ENCODE measurements at regions not wholly inside any gene's neighbourhood (a gene's known extent, or its start where the extent isn't known, plus 50 kb on each side); places are given as distances from the start of the nearest gene placed in this dataset.
"Not testable (repeated sequence)": the region's sequence is repeated elsewhere in the genome, so short reads cannot be mapped to it uniquely, and the experiment has no call there.

GRCh38 chr2:48233005-48233404 lies 81.5 kb upstream of the FOXN2 start:
- H3K27me3 ChIP-seq (ENCODE audit: insufficient read depth, low read length): no peaks in the 10 kb centered on the region
- no peaks in the 10 kb centered on the region for H3K9me3 ChIP-seq (ENCODE audit: low read length)

GRCh38 chr2:48233824-48234223 lies 80.7 kb upstream of the FOXN2 start:
- not testable (repeated sequence) for H2AFZ ChIP-seq (ENCODE audit: low read depth, low read length); H3K4me3 ChIP-seq (ENCODE audit: low read length); H3K36me3 ChIP-seq (ENCODE audit: insufficient read depth, low read length)

More at GRCh38 chr2:48233005-48233404, 81.5 kb upstream of the FOXN2 start:
- Histone ChIP-seq H2AFZ (ENCODE audit: low read depth, low read length) (no peak overlapping the region), H3K36me3 (ENCODE audit: insufficient read depth, low read length) (no peaks in the 10 kb centered on the region), H3K4me1 (ENCODE audit: insufficient read depth, low read length) (no peaks in the 10 kb centered on the region), H3K4me3 (ENCODE audit: low read length) (no peak overlapping the region)

GRCh38 chr2:48235076-48235475 lies 79.4 kb upstream of the FOXN2 start:
- Histone ChIP-seq H3K27me3 (ENCODE audit: insufficient read depth, low read length) (no peaks in the 10 kb centered on the region), H2AFZ (ENCODE audit: low read depth, low read length) (peak overlapping the region; percentile 10), H3K9me3 (ENCODE audit: low read length) (no peaks in the 10 kb centered on the region), H3K36me3 (ENCODE audit: insufficient read depth, low read length) (no peaks in the 10 kb centered on the region), H3K4me3 (ENCODE audit: low read length) (no peak overlapping the region), H3K4me1 (ENCODE audit: insufficient read depth, low read length) (no peaks in the 10 kb centered on the region)

More at GRCh38 chr2:48233824-48234223, 80.7 kb upstream of the FOXN2 start:
- H3K27me3 ChIP-seq (ENCODE audit: insufficient read depth, low read length); H3K9me3 ChIP-seq (ENCODE audit: low read length); H3K4me1 ChIP-seq (ENCODE audit: insufficient read depth, low read length): not testable (repeated sequence)

- Histone ChIP-seq H3K4me3 (ENCODE audit: low read length) (no peak overlapping the region), H3K9me3 (ENCODE audit: low read length) (no peaks in the 10 kb centered on the region), H3K4me1 (ENCODE audit: insufficient read depth, low read length) (no peaks in the 10 kb centered on the region)
Observed at GRCh38 chr2:48238381-48238780, 76.1 kb upstream of the FOXN2 start.

GRCh38 chr2:48240912-48241311 lies 73.6 kb upstream of the FOXN2 start:
- H3K9me3 ChIP-seq (ENCODE audit: low read length): no peaks in the 10 kb centered on the region
- no peak overlapping the region for H3K4me3 ChIP-seq (ENCODE audit: low read length)
- no peaks in the 10 kb centered on the region for H3K27me3 ChIP-seq (ENCODE audit: insufficient read depth, low read length)
- no peaks in the 10 kb centered on the region for H3K4me1 ChIP-seq (ENCODE audit: insufficient read depth, low read length)
- no peaks in the 10 kb centered on the region for H3K36me3 ChIP-seq (ENCODE audit: insufficient read depth, low read length)
- H2AFZ ChIP-seq (ENCODE audit: low read depth, low read length): no peak overlapping the region

More at GRCh38 chr2:48238381-48238780, 76.1 kb upstream of the FOXN2 start:
- H3K27me3 ChIP-seq (ENCODE audit: insufficient read depth, low read length): no peaks in the 10 kb centered on the region
- H2AFZ ChIP-seq (ENCODE audit: low read depth, low read length): no peak overlapping the region
- no peaks in the 10 kb centered on the region for H3K36me3 ChIP-seq (ENCODE audit: insufficient read depth, low read length)

- Histone ChIP-seq H3K27me3 (ENCODE audit: insufficient read depth, low read length) (no peaks in the 10 kb centered on the region), H3K4me1 (ENCODE audit: insufficient read depth, low read length) (peaks cover 6% of the 10 kb centered on the region), H3K9me3 (ENCODE audit: low read length) (no peaks in the 10 kb centered on the region), H3K36me3 (ENCODE audit: insufficient read depth, low read length) (no peaks in the 10 kb centered on the region), H3K4me3 (ENCODE audit: low read length) (no peak overlapping the region), H2AFZ (ENCODE audit: low read depth, low read length) (no peak overlapping the region)
Observed at GRCh38 chr2:48247206-48247605, 67.3 kb upstream of the FOXN2 start.

- no peak overlapping the region for H3K4me3 ChIP-seq (ENCODE audit: low read length)
- H3K4me1 ChIP-seq (ENCODE audit: insufficient read depth, low read length): peaks cover 6% of the 10 kb centered on the region
- no peaks in the 10 kb centered on the region for H3K27me3 ChIP-seq (ENCODE audit: insufficient read depth, low read length)
- no peaks in the 10 kb centered on the region for H3K9me3 ChIP-seq (ENCODE audit: low read length)
- no peak overlapping the region for H2AFZ ChIP-seq (ENCODE audit: low read depth, low read length)
- no peaks in the 10 kb centered on the region for H3K36me3 ChIP-seq (ENCODE audit: insufficient read depth, low read length)
Observed at GRCh38 chr2:48248251-48248933, 66.1 kb upstream of the FOXN2 start.

- H3K9me3 ChIP-seq (ENCODE audit: low read length): no peaks in the 10 kb centered on the region
- no peak overlapping the region for H3K4me3 ChIP-seq (ENCODE audit: low read length)
- no peak overlapping the region for H2AFZ ChIP-seq (ENCODE audit: low read depth, low read length)
- H3K4me1 ChIP-seq (ENCODE audit: insufficient read depth, low read length): peaks cover 6% of the 10 kb centered on the region
- no peaks in the 10 kb centered on the region for H3K27me3 ChIP-seq (ENCODE audit: insufficient read depth, low read length)
- H3K36me3 ChIP-seq (ENCODE audit: insufficient read depth, low read length): no peaks in the 10 kb centered on the region
Observed at GRCh38 chr2:48249025-48249424, 65.5 kb upstream of the FOXN2 start.

- no peaks in the 10 kb centered on the region for H3K36me3 ChIP-seq (ENCODE audit: insufficient read depth, low read length)
- no peaks in the 10 kb centered on the region for H3K9me3 ChIP-seq (ENCODE audit: low read length)
- H3K4me3 ChIP-seq (ENCODE audit: low read length): no peak overlapping the region
- H3K27me3 ChIP-seq (ENCODE audit: insufficient read depth, low read length): no peaks in the 10 kb centered on the region
- peaks cover 6% of the 10 kb centered on the region for H3K4me1 ChIP-seq (ENCODE audit: insufficient read depth, low read length)
- no peak overlapping the region for H2AFZ ChIP-seq (ENCODE audit: low read depth, low read length)
Observed at GRCh38 chr2:48249631-48250473, 64.6 kb upstream of the FOXN2 start.

GRCh38 chr2:48250474-48250844 lies 64.0 kb upstream of the FOXN2 start:
- Histone ChIP-seq H3K4me1 (ENCODE audit: insufficient read depth, low read length) (peaks cover 6% of the 10 kb centered on the region), H3K4me3 (ENCODE audit: low read length) (no peak overlapping the region), H3K36me3 (ENCODE audit: insufficient read depth, low read length) (no peaks in the 10 kb centered on the region), H3K9me3 (ENCODE audit: low read length) (no peaks in the 10 kb centered on the region), H2AFZ (ENCODE audit: low read depth, low read length) (no peak overlapping the region), H3K27me3 (ENCODE audit: insufficient read depth, low read length) (no peaks in the 10 kb centered on the region)

GRCh38 chr2:48250943-48251342 lies 63.5 kb upstream of the FOXN2 start:
- Histone ChIP-seq H3K36me3 (ENCODE audit: insufficient read depth, low read length) (no peaks in the 10 kb centered on the region), H3K4me1 (ENCODE audit: insufficient read depth, low read length) (peaks cover 6% of the 10 kb centered on the region), H3K9me3 (ENCODE audit: low read length) (no peaks in the 10 kb centered on the region), H3K4me3 (ENCODE audit: low read length) (no peak overlapping the region), H2AFZ (ENCODE audit: low read depth, low read length) (no peak overlapping the region), H3K27me3 (ENCODE audit: insufficient read depth, low read length) (no peaks in the 10 kb centered on the region)

GRCh38 chr2:48251437-48252148 lies 62.9 kb upstream of the FOXN2 start:
- Histone ChIP-seq H3K9me3 (ENCODE audit: low read length) (no peaks in the 10 kb centered on the region), H3K27me3 (ENCODE audit: insufficient read depth, low read length) (no peaks in the 10 kb centered on the region), H3K36me3 (ENCODE audit: insufficient read depth, low read length) (no peaks in the 10 kb centered on the region), H3K4me3 (ENCODE audit: low read length) (no peak overlapping the region), H3K4me1 (ENCODE audit: insufficient read depth, low read length) (peaks cover 6% of the 10 kb centered on the region), H2AFZ (ENCODE audit: low read depth, low read length) (no peak overlapping the region)

GRCh38 chr2:48253301-48253700 lies 61.2 kb upstream of the FOXN2 start:
- no peak overlapping the region for H3K4me3 ChIP-seq (ENCODE audit: low read length)
- no peak overlapping the region for H2AFZ ChIP-seq (ENCODE audit: low read depth, low read length)
- no peaks in the 10 kb centered on the region for H3K9me3 ChIP-seq (ENCODE audit: low read length)
- H3K36me3 ChIP-seq (ENCODE audit: insufficient read depth, low read length): no peaks in the 10 kb centered on the region
- peaks cover 6% of the 10 kb centered on the region for H3K4me1 ChIP-seq (ENCODE audit: insufficient read depth, low read length)
- no peaks in the 10 kb centered on the region for H3K27me3 ChIP-seq (ENCODE audit: insufficient read depth, low read length)

Data from neuron (in vitro differentiated cells).